ENCODE measurements at regions not wholly inside any gene's neighbourhood (a gene's known extent, or its start where the extent isn't known, plus 50 kb on each side); places are given as distances from the start of the nearest gene placed in this dataset.

- Mint-ChIP-seq H3K27me3 (ENCODE audit: low read depth) (peaks cover 3% of the 10 kb centered on the region), H3K36me3 (ENCODE audit: low read depth) (no peaks in the 10 kb centered on the region), H3K27ac (no peak overlapping the region), H3K9me3 (no peaks in the 10 kb centered on the region), H3K4me1 (ENCODE audit: low read depth) (peaks cover 5% of the 10 kb centered on the region), H3K4me3 (no peak overlapping the region)
- DNase-seq: no peak
- CTCF ChIA-PET: no interaction called here
- intact Hi-C loops (cut with micrococcal nuclease): no loop called here
These were observed 177.7 kb upstream of the NR3C1 start for GRCh38 chr5:143581147-143581546.

DNA sequence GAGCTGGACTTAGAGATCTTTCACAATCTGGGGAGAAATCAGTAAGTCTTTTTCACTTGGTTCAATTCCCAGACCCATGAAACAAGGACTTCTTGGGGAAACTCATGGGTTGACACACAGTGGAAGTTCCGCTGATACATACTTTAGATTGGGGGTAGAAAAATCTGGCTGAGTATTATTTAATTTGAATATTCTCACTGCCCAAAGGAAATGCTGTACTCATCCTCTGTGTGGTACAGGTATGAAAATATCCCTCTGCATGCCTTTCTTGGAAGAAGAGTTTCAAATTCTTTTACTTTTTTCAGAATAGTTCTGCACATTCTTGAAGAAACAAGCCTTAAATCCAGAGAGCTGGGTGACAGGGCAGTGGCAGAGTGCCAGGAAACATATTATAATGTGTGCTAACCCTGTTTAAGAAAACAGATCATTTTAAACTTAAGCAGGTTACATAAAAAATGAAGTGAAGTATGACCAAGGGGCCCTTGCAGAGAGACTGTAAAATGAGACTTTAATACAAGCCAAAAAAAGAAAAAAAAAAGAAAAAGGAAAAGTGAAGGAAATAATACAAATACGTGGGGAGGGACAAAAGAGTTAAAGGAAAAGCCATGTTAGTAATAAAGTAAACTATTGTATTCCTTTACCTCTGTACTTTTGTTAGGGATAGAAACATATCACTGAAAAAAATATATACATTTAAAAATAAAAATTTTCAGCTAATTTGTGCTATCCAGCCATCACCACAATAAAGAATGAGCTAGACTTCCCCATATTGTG is 173.4 kb upstream of the NR3C1 start:
- H3K9me3 Mint-ChIP-seq: no peaks in the 10 kb centered on the region
- H3K4me1 Mint-ChIP-seq (ENCODE audit: low read depth): no peaks in the 10 kb centered on the region
- CTCF ChIA-PET: no interaction called here
- no peak overlapping the region for H3K27ac Mint-ChIP-seq
- no peaks in the 10 kb centered on the region for H3K27me3 Mint-ChIP-seq (ENCODE audit: low read depth)
- no peak overlapping the region for H3K4me3 Mint-ChIP-seq
- intact Hi-C loops (cut with micrococcal nuclease): no loop called here
- DNase-seq: no peak
- no peaks in the 10 kb centered on the region for H3K36me3 Mint-ChIP-seq (ENCODE audit: low read depth)

GRCh38 chr5:143575286-143575685 is 171.8 kb upstream of the NR3C1 start:
- H3K4me1 Mint-ChIP-seq (ENCODE audit: low read depth): no peaks in the 10 kb centered on the region
- no peaks in the 10 kb centered on the region for H3K36me3 Mint-ChIP-seq (ENCODE audit: low read depth)
- no peak for DNase-seq
- no peak overlapping the region for H3K27ac Mint-ChIP-seq
- CTCF ChIA-PET: no interaction called here
- intact Hi-C loops (cut with micrococcal nuclease): no loop called here
- H3K27me3 Mint-ChIP-seq (ENCODE audit: low read depth): no peaks in the 10 kb centered on the region
- H3K9me3 Mint-ChIP-seq: no peaks in the 10 kb centered on the region
- no peak overlapping the region for H3K4me3 Mint-ChIP-seq

DNA sequence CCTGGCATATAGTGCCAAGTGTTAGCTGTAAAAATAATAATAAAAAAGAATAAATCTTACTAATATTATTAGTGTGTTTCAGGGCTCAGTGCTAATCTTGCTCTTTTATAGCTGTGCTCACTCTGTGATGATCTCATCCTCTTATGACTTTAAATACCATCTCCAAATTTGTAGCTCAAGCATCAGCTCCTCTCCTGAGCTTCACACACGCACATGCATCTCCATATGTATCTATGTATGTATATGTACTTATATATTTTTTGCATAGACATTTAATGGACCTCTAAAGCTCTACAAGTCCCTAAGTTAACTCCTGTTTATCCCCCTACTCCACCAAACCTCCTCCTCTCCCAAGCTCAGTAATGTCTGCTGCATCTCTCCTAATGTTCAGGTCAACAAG is 170.8 kb upstream of the NR3C1 start:
- CTCF ChIA-PET: no interaction called here
- intact Hi-C loops (cut with micrococcal nuclease): no loop called here
- Mint-ChIP-seq H3K4me1 (ENCODE audit: low read depth) (no peaks in the 10 kb centered on the region), H3K4me3 (no peak overlapping the region), H3K36me3 (ENCODE audit: low read depth) (no peaks in the 10 kb centered on the region), H3K9me3 (no peaks in the 10 kb centered on the region), H3K27ac (no peak overlapping the region), H3K27me3 (ENCODE audit: low read depth) (no peaks in the 10 kb centered on the region)
- DNase-seq: no peak

DNA sequence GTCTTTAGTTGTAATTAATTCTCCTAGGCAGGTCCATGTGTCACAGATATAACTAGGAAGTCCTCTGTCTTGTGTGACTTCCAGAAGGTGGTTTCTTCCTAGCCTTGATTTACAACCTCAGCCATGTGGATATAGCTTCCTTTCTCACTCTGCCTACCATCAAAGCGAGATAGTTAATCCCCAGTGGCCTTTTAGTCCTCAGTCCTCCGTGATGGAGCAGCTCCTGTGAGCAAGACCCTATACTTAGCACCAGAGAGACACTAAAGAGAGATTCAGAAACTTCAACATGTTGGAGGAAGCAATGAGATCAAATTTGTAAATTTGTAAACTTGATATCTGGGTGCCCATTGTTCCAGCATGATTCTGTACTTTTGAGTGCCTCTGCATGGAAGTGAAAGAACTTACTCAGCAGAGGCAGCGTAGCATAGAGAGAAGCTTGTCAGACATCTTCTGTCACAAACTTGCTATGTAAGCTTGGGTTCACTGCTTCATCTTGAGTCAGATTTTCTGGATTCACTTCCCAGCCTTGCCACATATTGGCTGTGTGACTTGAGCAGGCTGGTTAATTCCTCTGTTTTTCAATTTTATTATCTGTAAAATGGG is 170.2 kb upstream of the NR3C1 start:
- Mint-ChIP-seq H3K9me3 (no peaks in the 10 kb centered on the region), H3K36me3 (ENCODE audit: low read depth) (no peaks in the 10 kb centered on the region), H3K27ac (no peak overlapping the region), H3K4me3 (no peak overlapping the region), H3K27me3 (ENCODE audit: low read depth) (no peaks in the 10 kb centered on the region), H3K4me1 (ENCODE audit: low read depth) (no peaks in the 10 kb centered on the region)
- intact Hi-C loops (cut with micrococcal nuclease): no loop called here
- no peak for DNase-seq
- CTCF ChIA-PET: interaction anchor here (1.1 kb wide), 1 partner anchor 14 kb away, joined by 4 read pairs; no protein-coding TSS in a partner anchor

GRCh38 chr5:143572671-143573070 is 169.2 kb upstream of the NR3C1 start:
- Mint-ChIP-seq H3K4me1 (ENCODE audit: low read depth) (no peaks in the 10 kb centered on the region), H3K27me3 (ENCODE audit: low read depth) (no peaks in the 10 kb centered on the region), H3K9me3 (no peaks in the 10 kb centered on the region), H3K36me3 (ENCODE audit: low read depth) (no peaks in the 10 kb centered on the region), H3K27ac (no peak overlapping the region), H3K4me3 (no peak overlapping the region)
- CTCF ChIA-PET: interaction anchor here (1.1 kb wide), 1 partner anchor 13 kb away, joined by 4 read pairs; no protein-coding TSS in a partner anchor
- intact Hi-C loops (cut with micrococcal nuclease): no loop called here
- no peak for DNase-seq

DNA sequence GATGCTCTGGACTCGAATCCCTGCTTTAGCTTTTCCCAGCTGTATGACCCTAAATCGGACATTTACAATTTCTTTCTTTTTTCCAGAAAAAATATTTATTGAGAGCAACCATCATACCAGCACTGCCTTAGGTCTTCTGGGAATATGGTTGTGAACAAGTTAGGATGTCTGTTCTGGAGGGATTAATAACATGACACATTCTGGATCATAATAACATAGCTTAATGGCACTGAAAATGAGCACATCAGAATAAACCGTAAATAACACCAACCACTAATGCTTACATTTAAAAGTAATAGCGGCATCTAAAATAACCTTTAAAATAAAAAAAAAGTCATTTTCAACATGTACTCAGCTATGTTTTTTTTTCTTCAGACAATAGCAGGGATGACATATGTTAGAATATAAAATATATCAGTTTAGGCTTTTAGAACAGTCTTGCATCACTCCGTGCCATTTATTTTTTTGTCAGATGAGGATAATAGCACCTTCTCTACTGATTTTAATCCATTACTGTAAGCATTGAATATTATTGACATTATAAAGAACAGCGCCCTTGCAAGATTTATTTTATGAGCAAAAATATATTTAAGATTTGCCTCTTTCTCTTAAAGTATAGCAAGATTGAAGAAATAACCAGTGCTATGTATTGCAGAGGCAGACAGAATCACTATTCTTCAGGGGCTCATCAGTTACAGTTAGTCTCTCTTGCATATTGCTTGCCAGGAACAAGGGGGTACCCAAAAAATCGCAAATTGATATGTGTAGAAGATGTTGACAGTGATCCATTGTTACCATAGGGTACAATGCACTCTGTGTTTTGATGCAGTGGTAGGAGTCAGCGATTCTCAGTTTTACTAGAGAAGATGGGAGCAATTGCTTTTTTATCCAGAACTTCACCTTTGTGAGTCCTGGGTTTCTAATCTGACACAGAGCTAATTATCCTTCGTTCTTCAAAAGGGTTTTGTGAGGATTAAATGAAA is 168.4 kb upstream of the NR3C1 start:
- Mint-ChIP-seq H3K4me1 (ENCODE audit: low read depth) (no peaks in the 10 kb centered on the region), H3K27ac (no peak overlapping the region), H3K4me3 (no peak overlapping the region), H3K36me3 (ENCODE audit: low read depth) (no peaks in the 10 kb centered on the region), H3K9me3 (no peaks in the 10 kb centered on the region), H3K27me3 (ENCODE audit: low read depth) (no peaks in the 10 kb centered on the region)
- intact Hi-C loops (cut with micrococcal nuclease): no loop called here
- CTCF ChIA-PET: interaction anchor here (0.5 to 0.7 kb wide), 2 partner anchors 125 to 169 kb away, joined by 3 to 5 read pairs; partner anchors contain the start of gene NR3C1
- no peak for DNase-seq

- Mint-ChIP-seq H3K27ac (no peak overlapping the region), H3K9me3 (no peaks in the 10 kb centered on the region), H3K4me3 (no peak overlapping the region), H3K36me3 (ENCODE audit: low read depth) (no peaks in the 10 kb centered on the region), H3K27me3 (ENCODE audit: low read depth) (no peaks in the 10 kb centered on the region), H3K4me1 (ENCODE audit: low read depth) (no peaks in the 10 kb centered on the region)
- DNase-seq: no peak
- intact Hi-C loops (cut with micrococcal nuclease): no loop called here
- CTCF ChIA-PET: no interaction called here
These were observed 167.5 kb upstream of the NR3C1 start for GRCh38 chr5:143570989-143571388.

- DNase-seq: no peak
- intact Hi-C loops (cut with micrococcal nuclease): no loop called here
- H3K27ac Mint-ChIP-seq: no peak overlapping the region
- no peaks in the 10 kb centered on the region for H3K27me3 Mint-ChIP-seq (ENCODE audit: low read depth)
- no peak overlapping the region for H3K4me3 Mint-ChIP-seq
- no peaks in the 10 kb centered on the region for H3K4me1 Mint-ChIP-seq (ENCODE audit: low read depth)
- no peaks in the 10 kb centered on the region for H3K9me3 Mint-ChIP-seq
- CTCF ChIA-PET: interaction anchor here (0.5 kb wide), 1 partner anchor 747 kb away, joined by 4 read pairs; no protein-coding TSS in a partner anchor
- H3K36me3 Mint-ChIP-seq (ENCODE audit: low read depth): no peaks in the 10 kb centered on the region
These were observed 166.5 kb upstream of the NR3C1 start for GRCh38 chr5:143569722-143570567.

DNA sequence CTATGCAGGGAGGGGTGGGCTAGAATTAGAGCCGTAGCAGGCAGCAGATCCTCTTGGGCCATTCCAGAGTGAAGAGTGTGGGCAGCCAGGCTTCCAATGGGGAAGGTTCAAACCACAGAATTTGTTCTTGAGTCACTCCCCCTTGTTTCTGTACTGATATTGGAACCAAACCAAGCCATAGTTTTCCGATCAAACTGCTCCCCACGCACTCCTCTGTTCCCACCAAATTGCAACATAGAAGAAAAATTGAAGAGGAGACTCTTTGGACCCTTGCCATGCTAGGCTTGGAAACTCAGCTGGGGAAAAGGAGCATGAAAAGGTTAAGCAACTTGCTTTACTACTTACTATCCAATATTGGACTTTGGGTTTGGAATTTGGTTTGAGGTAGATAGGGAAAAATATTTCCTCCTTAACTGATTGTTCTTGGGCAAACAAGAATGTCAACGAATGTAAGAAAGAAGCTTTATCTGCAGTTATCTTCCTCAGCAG is 165.8 kb upstream of the NR3C1 start:
- H3K27ac Mint-ChIP-seq: no peak overlapping the region
- no peak overlapping the region for H3K4me3 Mint-ChIP-seq
- peaks cover 3% of the 10 kb centered on the region for H3K4me1 Mint-ChIP-seq (ENCODE audit: low read depth)
- H3K27me3 Mint-ChIP-seq (ENCODE audit: low read depth): no peaks in the 10 kb centered on the region
- DNase-seq: no peak
- intact Hi-C loops (cut with micrococcal nuclease): no loop called here
- CTCF ChIA-PET: interaction anchor here (0.5 kb wide), 1 partner anchor 748 kb away, joined by 4 read pairs; no protein-coding TSS in a partner anchor
- no peaks in the 10 kb centered on the region for H3K36me3 Mint-ChIP-seq (ENCODE audit: low read depth)
- no peaks in the 10 kb centered on the region for H3K9me3 Mint-ChIP-seq

DNA sequence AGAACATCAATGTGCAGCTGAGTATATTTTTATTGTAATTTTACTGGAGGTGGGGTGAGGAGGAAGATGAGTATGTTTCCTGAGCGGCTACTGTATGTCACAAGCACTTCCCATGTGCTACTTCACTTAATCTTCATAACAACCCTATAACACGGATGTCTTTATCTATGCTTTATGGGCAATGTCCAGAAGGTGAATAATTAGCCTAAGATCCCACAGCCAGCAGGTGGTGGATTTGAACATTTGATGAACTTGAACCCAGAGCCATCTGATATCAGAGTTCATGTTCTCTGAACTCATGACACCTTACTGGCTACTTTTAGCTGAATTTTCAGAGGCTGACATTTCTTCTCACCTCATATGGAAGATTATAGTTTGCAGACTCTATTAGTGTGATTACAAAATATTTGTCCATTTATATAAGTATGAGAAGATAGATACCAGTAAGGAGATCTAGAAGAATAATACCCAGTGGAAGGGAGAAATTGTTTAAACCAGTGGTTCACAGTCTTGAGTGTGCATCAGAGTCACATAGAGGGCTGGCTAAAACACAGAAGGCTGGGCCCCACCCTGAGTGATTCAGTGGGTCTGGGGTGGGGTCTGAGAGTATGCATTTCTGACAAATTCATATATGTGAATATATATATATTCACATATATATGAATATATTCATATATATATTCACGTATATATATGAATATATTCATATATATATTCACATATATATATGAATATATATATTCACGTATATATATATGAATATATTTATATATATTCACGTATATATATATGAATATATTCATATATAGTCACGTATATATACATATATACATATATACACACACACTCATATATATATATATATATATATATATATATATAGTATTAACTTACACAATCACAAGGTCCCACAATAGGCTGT is 164.4 kb upstream of the NR3C1 start:
- CTCF ChIA-PET: interaction anchor here (0.6 kb wide), 1 partner anchor 38 kb away, joined by 3 read pairs; no protein-coding TSS in a partner anchor
- H3K4me1 Mint-ChIP-seq (ENCODE audit: low read depth): peaks cover 4% of the 10 kb centered on the region
- no peak for DNase-seq
- H3K27me3 Mint-ChIP-seq (ENCODE audit: low read depth): no peaks in the 10 kb centered on the region
- intact Hi-C loops (cut with micrococcal nuclease): no loop called here
- no peaks in the 10 kb centered on the region for H3K9me3 Mint-ChIP-seq
- H3K27ac Mint-ChIP-seq: no peak overlapping the region
- H3K36me3 Mint-ChIP-seq (ENCODE audit: low read depth): no peaks in the 10 kb centered on the region
- no peak overlapping the region for H3K4me3 Mint-ChIP-seq

Data from activated naive CD4-positive, alpha-beta T cell treated with anti-CD3 and anti-CD28 coated beads for 36 hours (primary cell).